ENCODE measurements at regions not wholly inside any gene's neighbourhood (a gene's known extent, or its start where the extent isn't known, plus 50 kb on each side); places are given as distances from the start of the nearest gene placed in this dataset.

DNA sequence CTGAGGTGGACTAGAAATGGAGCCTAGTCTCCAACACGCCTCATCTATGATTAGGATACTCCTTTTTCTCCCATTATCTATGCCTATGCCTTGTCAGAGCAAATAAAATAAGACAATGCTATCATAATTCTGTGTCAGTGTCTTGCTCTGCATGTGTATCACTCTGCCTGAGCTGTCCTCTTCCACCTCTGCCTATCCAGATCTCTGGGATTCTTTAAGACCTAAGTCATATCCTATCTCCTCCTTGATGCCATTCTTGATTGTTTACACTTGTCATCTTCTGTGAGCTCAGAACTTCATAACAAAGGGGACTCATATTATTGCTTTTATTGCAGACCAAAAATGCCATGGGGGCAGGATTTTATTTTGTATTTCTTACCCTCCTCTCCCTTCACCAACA, 351.2 kb upstream of the C9orf72 start:
- DNase-seq = no peak

DNA sequence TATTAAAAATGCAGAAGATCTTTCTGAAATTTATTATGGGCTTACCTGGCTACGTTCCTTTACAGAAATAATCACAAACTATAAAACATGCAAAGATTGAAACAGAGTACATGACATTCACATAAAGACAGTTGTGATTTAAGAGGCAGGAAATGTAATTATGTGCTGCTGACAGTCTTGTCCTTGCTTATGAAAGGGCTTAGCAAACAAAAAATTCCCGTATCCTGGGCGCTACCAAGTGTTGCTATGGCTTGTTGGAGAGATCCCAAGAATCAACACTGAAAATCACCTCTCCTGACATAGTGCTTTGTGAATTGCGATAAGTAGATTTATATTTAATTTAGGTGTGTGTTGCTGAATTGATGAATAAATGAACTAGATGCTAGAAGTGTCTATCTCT, 352.5 kb upstream of the C9orf72 start:
- DNase-seq = no peak

DNA sequence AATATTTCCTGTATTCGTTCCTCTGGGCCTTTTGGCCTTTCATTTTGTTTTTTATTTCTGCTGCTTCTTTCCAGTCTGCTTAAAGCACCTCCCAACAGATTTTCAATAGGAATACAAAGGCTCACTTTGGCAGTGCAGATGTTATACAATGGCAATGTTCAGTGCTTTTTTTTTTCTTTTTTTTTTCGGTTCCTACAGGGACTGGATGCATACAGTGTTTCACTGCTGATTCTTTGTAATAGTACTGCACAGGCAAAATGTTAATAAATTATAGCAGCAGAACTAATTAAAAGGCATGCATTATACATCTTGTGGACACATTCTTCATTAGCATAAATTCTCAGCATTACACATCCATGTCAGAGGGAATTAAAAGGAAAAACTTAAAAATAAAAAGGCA, 356.6 kb upstream of the C9orf72 start:
- DNase-seq = no peak

DNA sequence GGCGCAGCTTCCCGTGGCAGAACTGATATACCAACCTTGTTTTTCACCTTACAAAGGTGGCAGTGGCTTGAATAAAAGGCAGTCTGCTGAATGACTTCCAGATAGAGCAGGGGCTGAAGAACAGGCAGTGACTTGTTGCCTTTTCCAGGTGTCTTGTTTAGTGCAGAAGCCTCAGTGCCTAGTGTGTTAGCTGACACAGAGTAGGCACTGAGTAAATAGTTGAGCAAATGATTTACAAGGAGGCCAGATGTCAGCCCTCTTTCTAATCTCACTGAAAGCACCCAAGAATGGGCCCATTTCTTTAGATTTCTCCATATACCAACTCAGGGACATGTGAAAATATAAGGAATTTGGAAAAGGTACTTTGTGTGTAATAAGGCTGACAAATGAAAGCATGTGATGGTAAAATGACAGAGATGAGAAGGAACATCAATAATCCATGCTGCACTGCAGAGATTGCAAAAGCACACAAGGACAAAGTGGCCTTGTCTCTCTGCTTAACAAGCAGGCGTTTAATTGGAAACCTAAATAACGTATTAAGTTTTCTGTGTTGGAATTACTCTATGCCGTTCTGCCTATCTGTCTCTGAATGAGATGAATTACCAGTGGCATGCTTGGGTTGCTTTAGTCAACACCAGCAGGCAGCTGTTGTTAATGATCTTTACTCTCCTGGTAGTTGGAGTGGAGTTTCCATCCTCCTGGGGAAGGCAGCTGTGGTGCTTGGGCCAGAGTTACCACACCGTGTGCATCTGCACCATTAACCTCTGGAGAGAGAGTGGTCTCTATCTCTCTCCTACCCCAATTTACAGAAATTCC, 360.1 kb upstream of the C9orf72 start:
- no peak for DNase-seq

DNA sequence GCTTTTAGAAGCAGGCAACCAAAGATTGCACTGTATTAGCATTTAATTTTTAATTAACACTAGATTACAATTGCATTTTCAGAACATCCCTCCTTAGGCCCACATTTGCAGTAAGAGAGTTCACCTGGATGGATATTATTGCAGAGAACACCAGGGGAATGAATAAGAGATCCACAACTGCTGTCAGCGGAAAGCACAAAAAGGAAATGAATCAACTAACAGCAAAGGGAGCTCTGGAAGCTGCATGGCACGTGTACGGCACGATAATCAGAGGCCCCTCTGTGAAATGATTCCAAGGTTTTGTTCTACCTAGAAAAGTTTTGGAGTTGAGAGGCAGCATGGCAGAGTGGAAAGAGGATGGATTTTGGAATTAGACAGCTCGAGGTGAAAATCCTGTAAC, 361.2 kb upstream of the C9orf72 start:
- no peak for DNase-seq

DNA sequence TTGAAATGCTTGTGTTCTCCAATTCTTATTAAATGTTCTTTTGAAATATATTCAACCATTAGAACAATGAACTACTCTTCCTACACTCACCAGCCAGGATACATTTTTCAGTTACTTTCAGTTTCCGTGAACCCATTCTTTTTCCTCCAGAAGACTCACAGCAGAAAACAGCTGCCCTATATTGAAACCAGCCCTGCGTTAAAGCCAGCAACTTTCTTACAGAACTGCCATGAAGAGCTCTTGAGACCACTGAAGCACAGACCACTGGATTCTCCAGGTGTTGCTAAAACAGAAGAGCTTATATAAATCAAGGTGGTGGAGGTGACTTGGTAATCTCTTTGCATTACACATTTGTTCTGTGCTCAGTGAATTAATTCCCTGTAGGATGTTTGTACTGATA, 365.9 kb upstream of the C9orf72 start:
- DNase-seq = no peak

DNA sequence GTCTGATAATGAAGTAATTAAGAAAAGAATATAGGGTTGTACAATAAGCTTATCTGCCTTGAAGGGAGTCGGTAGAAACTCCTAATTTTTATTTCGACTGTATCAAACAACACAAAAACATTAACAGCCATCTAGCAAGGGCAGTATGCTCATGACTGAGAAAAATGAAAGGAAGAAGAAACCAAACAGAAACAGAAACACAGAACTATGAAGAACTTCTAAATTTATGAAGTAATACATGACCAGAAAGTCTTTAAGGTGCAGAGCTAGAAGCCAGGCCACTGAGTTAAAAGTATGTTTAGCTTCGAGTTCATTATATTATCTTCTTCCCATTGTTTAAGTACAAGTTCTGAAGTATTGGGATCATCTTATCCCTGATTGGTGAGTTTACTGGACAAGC, 367.3 kb upstream of the C9orf72 start:
- DNase-seq = no peak

DNA sequence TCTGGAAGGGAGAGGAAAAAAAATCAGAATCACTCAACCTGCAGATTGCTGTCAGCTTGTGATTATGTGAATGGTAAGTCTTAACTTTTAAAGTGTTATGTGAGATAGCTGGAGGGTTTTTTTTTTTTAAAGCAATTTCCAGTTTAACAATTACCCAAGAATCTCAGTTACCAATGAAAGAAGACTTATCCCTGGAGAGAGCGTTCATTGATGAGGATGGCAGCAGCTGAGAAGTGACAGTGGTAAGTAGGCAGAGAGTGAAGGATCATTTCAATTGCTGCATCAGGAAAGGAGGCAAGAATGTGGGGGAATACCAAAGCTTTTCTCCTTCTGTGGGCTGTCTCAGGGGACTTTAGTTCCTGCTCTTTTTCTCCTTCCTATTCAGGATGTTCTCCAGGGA, 370.2 kb upstream of the C9orf72 start:
- no peak for DNase-seq

DNA sequence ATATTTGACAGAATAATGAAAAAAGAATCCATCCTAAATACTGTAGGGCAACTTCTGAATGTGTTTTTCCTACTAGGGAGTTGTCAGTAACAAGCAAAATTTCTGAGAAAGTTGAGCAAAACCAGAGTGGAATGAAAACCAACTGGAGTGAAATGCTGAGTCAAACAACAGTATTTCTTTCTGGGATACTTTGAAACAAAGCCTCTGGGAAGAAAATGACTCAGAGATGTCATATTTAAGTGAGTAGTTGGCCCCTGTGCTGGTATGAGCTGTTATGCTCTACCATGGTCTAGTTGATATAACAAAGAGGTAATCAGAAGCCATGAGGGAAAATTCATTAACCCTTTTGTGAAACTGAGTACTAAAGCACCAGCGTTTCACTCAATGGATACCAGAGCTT, 372.1 kb upstream of the C9orf72 start:
- no peak for DNase-seq

DNA sequence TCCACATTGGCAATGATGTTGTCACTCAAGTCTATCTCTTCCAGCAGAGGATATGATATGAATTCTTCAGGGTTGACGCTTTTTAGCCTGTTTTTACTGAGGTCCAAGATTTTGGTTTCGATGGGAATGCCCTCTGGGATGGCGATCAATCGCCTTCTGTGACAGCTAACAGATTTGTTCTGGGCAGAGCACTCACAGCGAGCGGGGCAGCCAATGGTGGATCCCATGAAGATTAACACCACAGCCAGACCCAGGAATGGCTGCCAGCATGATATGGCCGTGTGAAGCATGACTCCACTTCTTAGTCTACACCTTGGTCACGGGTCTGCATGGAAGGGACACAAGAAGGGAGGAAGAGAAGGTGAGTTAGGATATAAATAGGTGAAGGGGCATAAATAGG, 377.1 kb upstream of the C9orf72 start:
- DNase-seq = no peak

DNA sequence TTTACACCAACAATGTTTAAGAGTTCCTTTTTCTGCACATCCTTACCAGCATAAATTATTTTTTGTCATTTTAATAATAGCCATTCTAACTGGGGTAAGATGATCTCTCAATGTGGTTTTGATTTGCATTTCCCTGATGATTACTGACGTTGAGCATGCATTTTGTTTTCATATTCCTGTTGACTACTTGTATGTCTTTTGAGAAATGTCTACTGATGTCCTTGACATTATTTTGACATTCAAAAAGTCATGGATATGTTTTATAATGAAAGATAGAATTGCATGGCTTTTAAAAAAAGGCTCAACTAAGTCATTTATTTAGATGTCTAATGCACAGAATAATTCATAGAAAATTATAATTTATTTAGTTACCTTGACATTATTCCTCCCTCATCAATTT, 381.6 kb upstream of the C9orf72 start:
- DNase-seq = no peak

DNA sequence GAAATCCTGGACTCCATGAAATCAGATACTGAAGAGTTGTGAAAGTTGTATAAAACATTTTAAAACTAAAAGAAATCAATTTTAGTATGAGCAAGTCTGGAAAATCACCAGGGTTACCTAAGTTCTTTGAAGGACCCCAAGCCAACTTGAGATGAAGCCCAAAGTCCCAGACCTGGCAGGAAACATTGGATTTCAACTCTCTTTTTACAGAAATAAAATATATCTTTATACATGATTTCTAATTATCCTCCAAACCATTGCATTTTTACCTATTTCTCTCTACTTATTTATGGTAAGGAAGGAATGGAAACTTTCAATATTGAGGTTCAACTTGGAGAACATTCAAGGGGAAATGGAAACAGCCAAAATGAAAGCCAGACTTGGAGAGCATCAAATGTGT, 390.6 kb upstream of the C9orf72 start:
- DNase-seq = no peak

DNA sequence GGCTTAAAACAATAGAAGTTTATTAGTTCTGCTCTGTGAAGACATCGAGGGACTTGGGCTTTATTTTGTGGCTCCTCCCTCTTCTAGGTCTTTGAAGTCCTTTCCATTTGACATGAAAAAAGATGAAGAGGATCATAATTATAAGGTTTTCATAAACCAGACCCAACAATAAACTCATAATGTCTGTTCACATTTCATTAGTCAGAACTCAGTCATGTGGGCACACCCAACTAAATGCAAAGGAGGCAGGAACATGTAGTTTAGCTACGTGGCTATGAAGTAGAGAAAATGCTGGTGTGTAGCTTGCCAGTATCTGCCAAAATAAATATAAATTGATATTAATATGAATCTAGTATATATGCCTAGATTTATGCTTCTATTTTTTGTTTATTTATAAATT, 393.9 kb upstream of the C9orf72 start:
- no peak for DNase-seq

DNA sequence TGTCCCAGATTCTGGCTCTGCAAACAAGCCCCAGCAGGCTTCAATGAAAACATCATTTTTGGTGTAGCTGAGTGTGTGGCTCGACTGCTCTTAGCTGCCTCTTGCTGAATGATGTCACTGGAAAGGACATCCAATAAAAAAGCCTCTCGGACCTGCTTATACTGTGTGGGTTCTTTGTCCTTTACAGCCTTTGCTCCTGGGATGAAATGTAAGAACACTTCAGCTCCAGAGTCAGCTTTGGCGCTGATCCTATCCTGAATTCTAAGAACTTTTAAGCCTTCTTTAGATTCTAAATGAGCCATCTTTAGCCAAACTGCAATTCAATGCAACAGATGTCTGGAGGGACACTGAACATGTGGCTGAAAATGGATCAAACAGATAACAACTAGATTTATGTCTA, 404.6 kb upstream of the C9orf72 start:
- no peak for DNase-seq

DNA sequence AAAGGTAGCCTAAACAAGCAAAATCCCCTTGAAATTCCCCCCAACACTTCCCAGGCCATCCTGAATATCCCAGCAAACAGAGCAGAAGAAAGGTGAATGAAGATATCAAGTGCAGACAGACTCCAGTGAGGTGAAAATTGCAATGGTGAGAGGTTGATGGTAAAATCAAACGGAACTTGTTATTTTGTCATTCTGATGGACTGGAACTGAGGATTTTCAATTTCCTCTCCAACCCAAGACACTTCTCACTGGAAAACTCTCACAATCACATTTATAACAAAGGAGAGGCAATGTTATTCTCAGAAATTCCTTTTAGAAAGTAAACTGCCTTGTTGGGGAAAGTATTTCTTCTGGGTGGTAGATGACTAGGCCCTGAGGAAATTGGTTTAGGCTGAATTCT, 412.4 kb upstream of the C9orf72 start:
- no peak for DNase-seq

DNA sequence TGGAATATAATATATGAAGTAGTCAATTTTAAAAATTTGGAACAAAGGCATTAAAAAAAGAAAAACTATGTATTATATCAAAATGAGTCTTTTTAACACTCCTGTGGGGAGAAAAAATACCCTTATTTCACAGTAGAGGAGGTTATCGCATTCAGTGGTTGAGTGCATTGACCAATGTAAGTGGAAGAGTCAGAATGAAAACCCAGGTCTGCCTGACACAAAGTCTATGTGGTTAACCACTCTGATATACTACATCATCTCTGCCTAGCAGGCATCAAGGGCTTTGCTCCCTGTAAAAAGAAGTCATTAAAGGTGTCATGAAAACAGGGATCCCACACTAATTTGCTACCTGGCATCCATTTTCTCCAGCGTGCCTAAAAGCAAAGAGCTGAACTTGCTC, 417.2 kb upstream of the C9orf72 start:
- DNase-seq = no peak

DNA sequence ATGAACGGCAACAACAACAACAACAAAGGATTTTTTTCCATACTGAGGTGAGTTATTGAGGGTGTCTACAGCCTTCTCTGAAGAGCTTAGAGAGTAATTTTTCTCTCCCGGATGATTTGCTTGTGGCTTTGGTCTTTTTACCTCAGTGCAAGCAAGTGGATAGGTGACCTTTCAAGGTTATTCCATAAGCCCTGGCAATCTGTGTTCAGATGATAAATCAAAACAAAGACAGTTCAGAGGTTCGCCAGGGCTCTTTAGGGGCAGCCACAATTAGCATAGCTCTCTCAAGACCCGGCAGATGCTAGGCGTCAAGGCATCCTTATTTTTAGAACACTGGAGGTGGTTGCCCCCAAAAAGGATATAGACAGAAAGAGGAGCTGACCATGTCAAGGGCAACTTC, 417.9 kb upstream of the C9orf72 start:
- DNase-seq = no peak

DNA sequence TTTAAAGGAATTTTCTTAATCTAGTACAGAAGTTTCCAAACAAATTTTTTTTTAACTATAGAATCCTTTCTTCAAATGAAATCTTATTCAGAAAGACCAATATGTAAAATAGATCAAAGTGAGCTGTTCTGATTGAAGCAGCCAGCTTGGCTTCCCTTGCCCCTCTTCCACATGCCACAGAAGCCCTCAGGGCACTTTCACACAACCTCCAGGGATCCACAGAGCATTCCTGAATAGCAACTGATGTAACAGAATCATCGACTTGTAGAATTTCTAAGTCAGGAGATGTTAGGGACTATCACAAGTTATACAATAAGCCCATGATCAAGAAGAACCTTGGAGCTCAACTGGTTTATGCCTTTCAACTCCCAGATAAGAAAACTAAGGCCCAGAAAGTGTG, 427.8 kb upstream of the C9orf72 start:
- no peak for DNase-seq

DNA sequence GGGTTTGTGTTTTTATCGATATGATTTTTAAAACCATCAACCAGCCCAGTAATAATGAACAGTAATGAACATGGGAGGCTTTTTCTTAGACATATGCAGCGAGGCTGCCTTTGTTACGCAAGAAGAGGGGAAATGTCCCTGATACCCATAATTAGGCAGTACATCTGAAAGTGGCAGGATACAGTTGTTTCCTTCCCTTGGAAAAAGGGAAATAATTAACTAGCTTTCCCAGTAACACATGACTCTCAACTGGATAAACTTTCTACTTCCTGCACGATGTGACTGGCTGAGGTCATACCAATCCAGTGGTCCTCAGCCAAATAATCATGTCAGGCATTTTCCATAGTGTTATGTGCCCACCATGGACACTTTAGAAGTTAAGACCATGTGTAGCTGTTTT, 431.6 kb upstream of the C9orf72 start:
- DNase-seq = no peak

DNA sequence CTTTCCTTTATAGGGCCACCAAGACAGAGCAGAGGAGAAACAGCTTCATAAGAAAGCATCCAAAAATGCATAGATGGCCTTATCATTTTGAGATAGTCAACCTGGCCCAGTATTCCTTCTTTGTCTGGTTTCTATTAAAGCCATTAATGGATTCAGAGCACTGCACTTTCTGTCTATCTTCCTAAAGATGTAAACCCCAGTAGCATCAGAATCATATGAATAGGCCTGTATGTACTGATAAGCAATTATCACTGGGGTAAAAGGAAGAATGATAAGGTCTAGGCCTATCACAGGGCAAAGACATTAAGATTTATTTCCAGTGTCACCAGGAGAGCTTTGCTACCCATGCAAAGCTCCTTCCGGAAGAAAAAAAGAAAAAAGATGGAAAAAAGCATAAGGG, 432.5 kb upstream of the C9orf72 start:
- DNase-seq = no peak

DNA sequence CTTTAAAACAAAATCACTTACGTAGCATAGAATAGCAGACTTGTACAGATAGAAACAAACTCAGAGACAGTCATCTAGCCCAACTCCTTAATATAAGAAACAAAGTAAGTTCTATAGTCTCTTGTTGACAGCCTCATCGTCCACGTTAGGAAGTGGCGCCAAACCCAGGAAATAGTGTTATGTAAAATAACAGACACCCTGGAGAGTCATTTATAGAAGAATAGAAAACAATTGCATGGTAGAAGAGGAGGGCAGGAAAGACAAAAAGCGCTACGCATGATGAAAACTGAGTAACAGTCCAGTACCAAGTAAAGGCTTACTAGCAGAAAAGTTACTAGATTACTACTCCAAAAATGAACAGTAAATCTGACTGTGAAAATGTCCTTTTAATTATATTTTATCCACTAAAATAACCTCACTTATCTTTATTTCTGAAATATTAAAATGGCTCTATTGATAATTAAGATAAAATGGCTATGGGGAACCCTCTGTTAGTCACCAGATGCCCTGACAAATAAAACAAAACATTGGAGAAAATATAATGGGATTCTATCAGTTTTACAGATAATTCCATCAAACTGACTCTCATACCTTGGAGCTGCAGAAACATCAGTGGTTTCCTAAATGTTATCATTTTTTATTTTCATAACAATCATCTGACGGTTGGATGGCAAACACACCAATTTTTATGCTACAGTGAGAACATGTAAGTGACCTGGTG, 434.0 kb upstream of the C9orf72 start:
- no peak for DNase-seq

DNA sequence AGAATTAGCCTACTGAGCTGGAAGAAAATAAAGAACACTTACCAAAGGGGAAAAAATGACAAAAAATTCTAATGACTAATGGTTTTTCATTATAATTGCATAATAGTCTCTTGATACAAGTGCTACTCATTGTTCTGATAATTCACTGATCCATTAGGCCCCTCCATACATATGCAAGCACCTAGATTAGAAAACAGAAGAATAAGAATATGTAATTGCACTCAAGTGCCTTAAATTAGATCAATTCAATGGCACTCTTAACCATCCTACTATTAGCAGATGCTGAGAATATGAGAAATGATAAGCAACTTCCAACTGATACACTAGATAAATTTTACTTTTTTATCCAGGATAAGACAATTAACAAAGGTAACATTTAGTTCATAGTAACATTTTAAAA, 440.9 kb upstream of the C9orf72 start:
- DNase-seq = no peak

DNA sequence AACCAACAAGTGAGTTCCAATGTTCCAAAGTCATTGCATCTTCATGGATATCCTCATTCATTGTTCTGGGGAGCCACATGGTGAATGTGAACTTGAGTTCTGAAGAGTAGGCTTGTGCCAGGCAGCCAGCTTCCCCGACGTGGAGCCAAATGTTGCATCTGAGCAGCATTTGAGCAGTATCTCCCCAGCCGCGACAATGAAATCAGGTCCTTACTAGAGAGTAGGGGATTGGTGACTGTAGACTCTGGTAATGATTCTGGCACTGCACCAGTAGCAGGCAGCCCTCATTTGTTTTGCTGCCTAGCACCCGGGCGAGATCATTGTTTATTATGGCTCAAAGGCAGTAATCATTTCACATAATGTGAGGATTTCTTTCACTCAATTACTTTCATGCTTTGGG, 451.4 kb upstream of the C9orf72 start:
- DNase-seq = no peak

DNA sequence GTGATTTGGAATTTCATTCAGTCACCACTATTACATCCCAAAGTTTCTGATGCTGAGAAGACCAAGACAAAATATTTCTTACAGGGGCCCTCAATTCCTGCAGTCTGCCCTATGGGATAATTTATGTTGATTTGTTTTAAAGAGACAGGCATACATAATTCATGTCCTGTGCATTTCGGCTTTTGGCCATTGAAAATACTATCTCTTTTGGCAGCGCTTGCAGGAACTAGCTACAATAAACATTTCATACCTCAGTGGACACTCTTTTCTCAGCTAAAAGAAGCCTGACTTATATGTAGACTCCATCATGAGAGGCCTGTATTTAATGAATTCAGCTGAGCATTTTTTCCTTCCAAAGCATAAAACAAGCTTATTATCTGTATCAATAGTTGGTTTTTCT, 451.9 kb upstream of the C9orf72 start:
- DNase-seq = no peak
